Stomach (tissue), 8 donors: ENCODE measurements at regions not wholly inside any gene's neighbourhood (a gene's known extent, or its start where the extent isn't known, plus 50 kb on each side); places are given as distances from the start of the nearest gene placed in this dataset.

Experiments
- DNase-seq, 2 donors: peaks; one replicate each; pipeline versions ENCODE4 v3.0.0 to v3.0.0-alpha.2; 2013 to 2019
- H3K27ac ChIP-seq, 5 donors: fragments of 200-600 bp in 4 of 5; sonication (generic) in 4 of 5; one replicate each; pipeline ENCODE4 v1.5.1; 2013 to 2019; ENCODE audit warnings: mild to moderate bottlenecking in 1 of 5, moderate library complexity in 1 of 5
- H3K27me3 ChIP-seq, 3 donors: fragments of 200-600 bp; sonication (generic); one replicate each; pipeline ENCODE4 v1.5.1; 2017 to 2019; ENCODE audit warnings: mixed run types in 1 of 3
- H3K36me3 ChIP-seq, 4 donors: fragments of 200-600 bp; sonication (generic); 1 replicate in 3 of 4; 2 replicates in 1 of 4; pipeline ENCODE4 v1.5.1; 2016 to 2019
- H3K4me1 ChIP-seq, 4 donors: fragments of 200-600 bp; sonication (generic); one replicate each; pipeline ENCODE4 v1.5.1; 2016 to 2019
- H3K4me3 ChIP-seq, 4 donors: fragments of 200-600 bp; sonication (generic) in 3 of 4; one replicate each; pipeline ENCODE4 v1.5.1; 2016 to 2019; ENCODE audit warnings: mild to moderate bottlenecking in 1 of 4
- H3K9me3 ChIP-seq, 4 donors: fragments of 200-600 bp; sonication (generic); one replicate each; pipeline ENCODE4 v1.5.1; 2016 to 2019
- CTCF ChIP-seq, 7 experiments: fragments of 450-650 bp in 4 of 7; fragments of 200-600 bp in 3 of 7; sonication (generic) in 3 of 7; IDR thresholded peaks; one replicate each; pipeline ENCODE4 v1.5.1; 2016 to 2019; ENCODE audit warnings: antibody characterized with exemption in 7 of 7, control low read depth in 2 of 7, mild to moderate bottlenecking in 1 of 7
- EP300 ChIP-seq: sonication (generic); formaldehyde crosslinking; IDR thresholded peaks from one replicate; pipeline ENCODE4 v1.6.1; 2017; ENCODE audit warnings: antibody characterized with exemption
- POLR2A ChIP-seq, 4 donors: fragments of 450-650 bp; IDR thresholded peaks; one replicate each; pipeline ENCODE4 v1.6.1; 2016; ENCODE audit warnings: antibody characterized with exemption in 4 of 4, control low read depth in 2 of 4, mild to moderate bottlenecking in 1 of 4, moderate library complexity in 1 of 4
- POLR2AphosphoS5 ChIP-seq, 3 donors: sonication (generic); formaldehyde crosslinking; IDR thresholded peaks; one replicate each; pipeline ENCODE4 v1.6.1; 2016; ENCODE audit warnings: antibody characterized with exemption in 3 of 3
- WGBS, 5 donors: extraction: QIAGEN DNeasy Blood & Tissue Kit in 3 of 5; methylation state at CpG; one replicate each; pipeline versions ENCODE4 v1.1.5 to v1.1.7; 2013 to 2018; 5-methylcytosine and 5-hydroxymethylcytosine counted together
- intact Hi-C: fragments of 100-400 bp; cut with DNase I; formaldehyde crosslinking; loops from one replicate; pipeline ENCODE4 v1.15.1; 2023; ENCODE audit warnings: low total_unique reads
- donor health status: healthy with polysubstance abuse.
- donor health status: Bipolar disorder and iron deficiency.
- donor health status: healthy.

- Histone ChIP-seq H3K4me1 (no peaks in the 10 kb centered on the region), H3K4me3 (no peak overlapping the region), H3K27ac (no peak overlapping the region), H3K27me3 (no peaks in the 10 kb centered on the region), H3K36me3 (no peaks in the 10 kb centered on the region), H3K9me3 (peaks cover 0 to 8% (median 0%) of the 10 kb centered on the region in 4 donors)
- intact Hi-C loops = no loop called here
- TF ChIP-seq POLR2A (IDR thresholded peaks at IDR 0.05) (no peak), POLR2AphosphoS5 (IDR thresholded peaks at IDR 0.05) (no peak), EP300 (no peak), CTCF (IDR thresholded peaks at IDR 0.05) (no peak)
- DNase-seq = no peak
These were observed 691.6 kb downstream of the DIAPH3 start for GRCh38 chr13:59472134-59472533.

DNA sequence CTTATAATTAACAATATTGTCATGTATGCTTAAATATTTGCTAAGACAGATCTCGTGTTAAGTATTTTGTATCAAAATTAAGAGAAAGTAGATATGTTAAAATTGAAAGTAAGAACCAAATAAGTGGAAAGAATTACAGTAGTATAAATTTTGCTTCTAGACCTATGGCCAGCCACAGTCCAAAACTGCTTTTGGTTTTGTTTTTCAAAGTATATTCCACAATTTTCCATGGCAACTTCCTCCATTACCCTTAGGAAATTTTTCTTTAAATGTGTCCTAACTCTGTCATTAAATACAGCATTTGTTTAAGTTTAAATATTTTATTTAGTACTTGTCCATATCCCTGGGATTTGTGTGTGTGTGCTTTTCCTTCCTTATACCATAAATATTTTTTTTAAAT lies 689.0 kb downstream of the DIAPH3 start:
- intact Hi-C loops = no loop called here
- Histone ChIP-seq H3K36me3 (no peaks in the 10 kb centered on the region), H3K27ac (no peak overlapping the region), H3K4me3 (no peak overlapping the region), H3K27me3 (no peaks in the 10 kb centered on the region), H3K9me3 (no peaks in the 10 kb centered on the region), H3K4me1 (no peaks in the 10 kb centered on the region)
- TF ChIP-seq EP300 (no peak), CTCF (IDR thresholded peaks at IDR 0.05) (no peak), POLR2A (IDR thresholded peaks at IDR 0.05) (no peak)
- DNase-seq = no peak
- 30 to 66% (median 41%) methylated on average over 1 of the region's 1 CpG for WGBS, 5 donors

- no peak for DNase-seq
- Histone ChIP-seq H3K9me3 (no peaks in the 10 kb centered on the region), H3K36me3 (no peaks in the 10 kb centered on the region), H3K4me3 (no peak overlapping the region), H3K27ac (no peak overlapping the region), H3K4me1 (no peaks in the 10 kb centered on the region), H3K27me3 (no peaks in the 10 kb centered on the region)
- TF ChIP-seq CTCF (IDR thresholded peaks at IDR 0.05) (no peak), EP300 (no peak), POLR2A (IDR thresholded peaks at IDR 0.05) (no peak), POLR2AphosphoS5 (IDR thresholded peaks at IDR 0.05) (no peak)
- WGBS, 5 donors = 69 to 81% (median 72%) methylated on average over 2 of the region's 2 CpGs
- intact Hi-C loops = no loop called here
These were observed 687.8 kb downstream of the DIAPH3 start for GRCh38 chr13:59475911-59476310.

- Histone ChIP-seq H3K36me3 (no peaks in the 10 kb centered on the region), H3K27me3 (no peaks in the 10 kb centered on the region), H3K27ac (no peak overlapping the region), H3K4me3 (no peak overlapping the region), H3K9me3 (no peaks in the 10 kb centered on the region), H3K4me1 (no peaks in the 10 kb centered on the region)
- WGBS, 5 donors = 47 to 75% (median 61%) methylated on average over 2 of the region's 2 CpGs
- DNase-seq = peak in 1 of 2 donors; percentile 56
- no peak for TF ChIP-seq EP300
- TF ChIP-seq POLR2A (IDR thresholded peaks at IDR 0.05) = no peak
- TF ChIP-seq POLR2AphosphoS5 (IDR thresholded peaks at IDR 0.05) = peak in 1 of 3 donors; percentile 27
- intact Hi-C loops = no loop called here
These were observed 687.4 kb downstream of the DIAPH3 start for GRCh38 chr13:59476366-59476765.

DNA sequence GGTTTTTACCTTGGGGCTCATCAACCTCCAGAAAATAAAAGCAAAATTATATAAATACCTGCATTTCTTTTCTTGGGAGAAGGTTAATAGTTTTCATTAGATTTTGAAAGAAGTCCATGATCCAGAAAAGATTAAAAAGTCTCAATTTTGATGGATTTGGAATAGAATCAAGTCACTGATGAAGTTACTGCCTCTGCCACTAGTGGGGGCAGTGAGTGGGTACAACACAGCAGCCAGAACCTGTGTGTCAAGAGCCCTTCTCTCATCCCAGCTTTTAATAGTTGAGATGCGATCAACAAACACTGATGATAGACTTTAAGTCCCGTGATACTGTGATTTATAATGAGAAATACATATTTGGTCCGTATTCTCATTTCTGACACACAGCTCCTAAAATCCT lies 686.7 kb downstream of the DIAPH3 start:
- Histone ChIP-seq H3K4me3 (no peak overlapping the region), H3K4me1 (no peaks in the 10 kb centered on the region), H3K27ac (no peak overlapping the region), H3K9me3 (no peaks in the 10 kb centered on the region), H3K36me3 (no peaks in the 10 kb centered on the region), H3K27me3 (no peaks in the 10 kb centered on the region)
- 93 to 97% (median 95%) methylated on average over 3 of the region's 3 CpGs for WGBS, 5 donors
- intact Hi-C loops = no loop called here
- TF ChIP-seq POLR2A (IDR thresholded peaks at IDR 0.05) = no peak
- TF ChIP-seq EP300 = no peak
- no peak for TF ChIP-seq CTCF (IDR thresholded peaks at IDR 0.05)
- no peak for TF ChIP-seq POLR2AphosphoS5 (IDR thresholded peaks at IDR 0.05)
- no peak for DNase-seq
